ENCODE measurements at regions not wholly inside any gene's neighbourhood (a gene's known extent, or its start where the extent isn't known, plus 50 kb on each side); places are given as distances from the start of the nearest gene placed in this dataset.

- no peak for TF ChIP-seq ZNF565 (CRISPR knock-in tag; conservative IDR thresholded peaks at IDR 0.05; ENCODE audit: low read depth)
- no peak for TF ChIP-seq ZFP30 (CRISPR knock-in tag; IDR thresholded peaks at IDR 0.05)
- no peak for TF ChIP-seq POU6F1 (CRISPR knock-in tag; IDR thresholded peaks at IDR 0.05; ENCODE audit: borderline replicate concordance, low read depth)
- no peak for TF ChIP-seq CSRNP3 (CRISPR knock-in tag; IDR thresholded peaks at IDR 0.05)
- no peak for TF ChIP-seq ESRRG (CRISPR knock-in tag; IDR thresholded peaks at IDR 0.05)
- TF ChIP-seq RARB (CRISPR knock-in tag; IDR thresholded peaks at IDR 0.05) = no peak
- no peak for TF ChIP-seq BACH2 (CRISPR knock-in tag; IDR thresholded peaks at IDR 0.05; ENCODE audit: borderline replicate concordance)
- no peak for TF ChIP-seq TOX (CRISPR knock-in tag; IDR thresholded peaks at IDR 0.05; ENCODE audit: borderline replicate concordance)
- TF ChIP-seq ARNTL (CRISPR knock-in tag; IDR thresholded peaks at IDR 0.05; ENCODE audit: borderline replicate concordance, low read depth) = no peak
- no peak for TF ChIP-seq GLIS3 (CRISPR knock-in tag; IDR thresholded peaks at IDR 0.05)
- no peak for TF ChIP-seq ZC3H10 (CRISPR knock-in tag; IDR thresholded peaks at IDR 0.05)
- TF ChIP-seq PATZ1 (CRISPR knock-in tag; IDR thresholded peaks at IDR 0.05; ENCODE audit: borderline replicate concordance) = no peak
- TF ChIP-seq CSDC2 (CRISPR knock-in tag; IDR thresholded peaks at IDR 0.05) = no peak
- ATAC-seq = no peak
These were observed 588.4 kb downstream of the PTPRU start for GRCh38 chr1:29824511-29825273.

GRCh38 chr1:29824025-29824424 lies 587.7 kb downstream of the PTPRU start:
- TF ChIP-seq GLIS3 (CRISPR knock-in tag; IDR thresholded peaks at IDR 0.05) (no peak), BACH2 (CRISPR knock-in tag; IDR thresholded peaks at IDR 0.05; ENCODE audit: borderline replicate concordance) (no peak), RARB (CRISPR knock-in tag; IDR thresholded peaks at IDR 0.05) (no peak), OSR1 (CRISPR knock-in tag; IDR thresholded peaks at IDR 0.05) (no peak), ZNF8 (CRISPR knock-in tag; IDR thresholded peaks at IDR 0.05) (no peak), POU6F1 (CRISPR knock-in tag; IDR thresholded peaks at IDR 0.05; ENCODE audit: borderline replicate concordance, low read depth) (no peak), SNAI2 (CRISPR knock-in tag; IDR thresholded peaks at IDR 0.05) (no peak), ZC3H10 (CRISPR knock-in tag; IDR thresholded peaks at IDR 0.05) (no peak), PPARA (CRISPR knock-in tag; IDR thresholded peaks at IDR 0.05; ENCODE audit: borderline replicate concordance) (no peak), ESRRG (CRISPR knock-in tag; IDR thresholded peaks at IDR 0.05) (no peak), CSDC2 (CRISPR knock-in tag; IDR thresholded peaks at IDR 0.05) (no peak), ZNF565 (CRISPR knock-in tag; conservative IDR thresholded peaks at IDR 0.05; ENCODE audit: low read depth) (no peak)
- ATAC-seq = no peak

GRCh38 chr1:29823561-29823960 lies 587.2 kb downstream of the PTPRU start:
- no peak for ATAC-seq
- TF ChIP-seq TSHZ2 (CRISPR knock-in tag; IDR thresholded peaks at IDR 0.05) = no peak
- no peak for TF ChIP-seq ZNF70 (CRISPR knock-in tag; IDR thresholded peaks at IDR 0.05)
- TF ChIP-seq ZNF8 (CRISPR knock-in tag; IDR thresholded peaks at IDR 0.05) = no peak
- TF ChIP-seq ISL1 (CRISPR knock-in tag; IDR thresholded peaks at IDR 0.05) = no peak
- no peak for TF ChIP-seq CSRNP3 (CRISPR knock-in tag; IDR thresholded peaks at IDR 0.05)
- TF ChIP-seq TCF4 (CRISPR knock-in tag; IDR thresholded peaks at IDR 0.05; ENCODE audit: borderline replicate concordance) = no peak
- TF ChIP-seq GLIS3 (CRISPR knock-in tag; IDR thresholded peaks at IDR 0.05) = no peak
- no peak for TF ChIP-seq BACH2 (CRISPR knock-in tag; IDR thresholded peaks at IDR 0.05; ENCODE audit: borderline replicate concordance)
- TF ChIP-seq ARNTL (CRISPR knock-in tag; IDR thresholded peaks at IDR 0.05; ENCODE audit: borderline replicate concordance, low read depth) = no peak
- no peak for TF ChIP-seq PPARA (CRISPR knock-in tag; IDR thresholded peaks at IDR 0.05; ENCODE audit: borderline replicate concordance)
- no peak for TF ChIP-seq OSR1 (CRISPR knock-in tag; IDR thresholded peaks at IDR 0.05)
- TF ChIP-seq ZFP30 (CRISPR knock-in tag; IDR thresholded peaks at IDR 0.05) = no peak
- TF ChIP-seq PATZ1 (CRISPR knock-in tag; IDR thresholded peaks at IDR 0.05; ENCODE audit: borderline replicate concordance) = no peak
- no peak for TF ChIP-seq ZFP3 (CRISPR knock-in tag; IDR thresholded peaks at IDR 0.05)
